OCI-LY1 (cell line): ENCODE measurements at regions not wholly inside any gene's neighbourhood (a gene's known extent, or its start where the extent isn't known, plus 50 kb on each side); places are given as distances from the start of the nearest gene placed in this dataset.

Source experiments
- EZH2 ChIP-seq: fragments of 200-600 bp; sonication (generic), shearing (Covaris generic); IDR thresholded peaks from 2 replicates; pipeline ENCODE4 v1.8.0; 2017; ENCODE audit warnings: borderline replicate concordance, mixed run types, mild to moderate bottlenecking, antibody characterized with exemption, low read length, moderate library complexity, mixed read lengths
- TF ChIP-seq, protein P1 (sequence below): fragments of 200-600 bp; sonication (generic), shearing (Covaris generic); IDR thresholded peaks from 2 replicates; pipeline ENCODE4 v1.5.1; 2017; ENCODE audit warnings: mild to moderate bottlenecking, antibody characterized with exemption, low read length, moderate library complexity, mixed read lengths

DNA sequence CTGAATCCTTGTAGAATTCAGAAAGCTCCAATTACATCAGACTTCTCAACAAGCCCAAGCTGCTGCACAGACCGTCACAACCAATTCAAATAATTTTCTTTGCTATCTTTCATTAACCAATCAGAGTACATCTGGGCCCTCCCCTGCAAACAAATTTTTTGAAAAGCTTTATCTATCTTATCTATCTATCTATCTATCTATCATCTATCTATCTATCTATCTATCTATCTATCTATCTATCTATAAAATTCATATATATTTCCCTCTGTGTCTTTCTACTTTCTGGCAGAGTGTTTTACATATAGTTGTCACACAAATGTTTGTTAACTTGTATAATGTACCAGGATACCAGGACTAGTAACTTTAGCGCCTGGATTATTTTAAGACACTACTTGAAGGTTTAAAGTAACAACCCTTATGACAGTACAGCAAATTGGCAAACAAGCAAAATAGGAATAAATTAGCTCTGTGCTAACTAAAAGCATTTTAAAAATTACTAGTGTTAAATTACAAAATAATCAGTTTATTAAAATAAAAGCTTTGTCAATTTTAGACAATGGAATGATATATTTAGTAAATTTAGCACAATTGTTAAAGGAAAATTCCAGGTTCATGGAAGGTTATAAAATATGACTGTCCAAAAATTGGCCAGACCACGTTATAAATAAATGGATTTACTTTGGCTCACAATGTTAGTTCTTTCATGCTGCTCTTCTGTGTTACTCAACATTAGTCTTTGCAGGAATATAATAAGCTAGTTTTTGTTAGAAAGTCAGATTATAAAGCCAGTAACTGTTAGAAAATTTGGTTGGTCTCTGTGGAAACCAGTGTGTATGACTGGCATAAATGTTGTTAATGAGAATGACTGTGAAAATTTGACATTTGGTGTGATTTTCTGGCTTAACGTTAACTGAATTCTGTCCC, 138.6 kb downstream of the SUCNR1 start:
- TF ChIP-seq, protein P1, sequence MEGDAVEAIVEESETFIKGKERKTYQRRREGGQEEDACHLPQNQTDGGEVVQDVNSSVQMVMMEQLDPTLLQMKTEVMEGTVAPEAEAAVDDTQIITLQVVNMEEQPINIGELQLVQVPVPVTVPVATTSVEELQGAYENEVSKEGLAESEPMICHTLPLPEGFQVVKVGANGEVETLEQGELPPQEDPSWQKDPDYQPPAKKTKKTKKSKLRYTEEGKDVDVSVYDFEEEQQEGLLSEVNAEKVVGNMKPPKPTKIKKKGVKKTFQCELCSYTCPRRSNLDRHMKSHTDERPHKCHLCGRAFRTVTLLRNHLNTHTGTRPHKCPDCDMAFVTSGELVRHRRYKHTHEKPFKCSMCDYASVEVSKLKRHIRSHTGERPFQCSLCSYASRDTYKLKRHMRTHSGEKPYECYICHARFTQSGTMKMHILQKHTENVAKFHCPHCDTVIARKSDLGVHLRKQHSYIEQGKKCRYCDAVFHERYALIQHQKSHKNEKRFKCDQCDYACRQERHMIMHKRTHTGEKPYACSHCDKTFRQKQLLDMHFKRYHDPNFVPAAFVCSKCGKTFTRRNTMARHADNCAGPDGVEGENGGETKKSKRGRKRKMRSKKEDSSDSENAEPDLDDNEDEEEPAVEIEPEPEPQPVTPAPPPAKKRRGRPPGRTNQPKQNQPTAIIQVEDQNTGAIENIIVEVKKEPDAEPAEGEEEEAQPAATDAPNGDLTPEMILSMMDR, result no peak
- no peak for TF ChIP-seq EZH2
